ENCODE measurements at regions not wholly inside any gene's neighbourhood (a gene's known extent, or its start where the extent isn't known, plus 50 kb on each side); places are given as distances from the start of the nearest gene placed in this dataset.

DNA sequence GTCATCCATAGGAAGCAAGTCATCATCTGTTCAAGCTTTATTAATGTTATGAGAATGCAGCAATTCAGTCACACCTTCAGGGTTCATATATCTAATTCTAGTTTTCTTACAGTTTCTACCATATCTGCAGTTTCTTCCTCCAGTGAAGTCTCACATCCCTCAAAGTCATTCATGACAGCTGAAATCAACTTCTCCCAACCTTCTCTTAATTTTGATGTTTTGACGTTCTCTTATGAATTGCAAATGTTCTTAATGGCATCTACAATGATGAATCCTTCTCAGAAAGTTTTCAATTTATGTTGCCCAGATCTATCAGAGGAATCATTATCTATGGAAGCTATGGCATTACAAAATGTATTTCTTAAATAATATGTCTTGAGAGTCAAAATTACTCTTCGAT is 210.4 kb upstream of the ZBTB20 start:
- TF ChIP-seq, protein P1, sequence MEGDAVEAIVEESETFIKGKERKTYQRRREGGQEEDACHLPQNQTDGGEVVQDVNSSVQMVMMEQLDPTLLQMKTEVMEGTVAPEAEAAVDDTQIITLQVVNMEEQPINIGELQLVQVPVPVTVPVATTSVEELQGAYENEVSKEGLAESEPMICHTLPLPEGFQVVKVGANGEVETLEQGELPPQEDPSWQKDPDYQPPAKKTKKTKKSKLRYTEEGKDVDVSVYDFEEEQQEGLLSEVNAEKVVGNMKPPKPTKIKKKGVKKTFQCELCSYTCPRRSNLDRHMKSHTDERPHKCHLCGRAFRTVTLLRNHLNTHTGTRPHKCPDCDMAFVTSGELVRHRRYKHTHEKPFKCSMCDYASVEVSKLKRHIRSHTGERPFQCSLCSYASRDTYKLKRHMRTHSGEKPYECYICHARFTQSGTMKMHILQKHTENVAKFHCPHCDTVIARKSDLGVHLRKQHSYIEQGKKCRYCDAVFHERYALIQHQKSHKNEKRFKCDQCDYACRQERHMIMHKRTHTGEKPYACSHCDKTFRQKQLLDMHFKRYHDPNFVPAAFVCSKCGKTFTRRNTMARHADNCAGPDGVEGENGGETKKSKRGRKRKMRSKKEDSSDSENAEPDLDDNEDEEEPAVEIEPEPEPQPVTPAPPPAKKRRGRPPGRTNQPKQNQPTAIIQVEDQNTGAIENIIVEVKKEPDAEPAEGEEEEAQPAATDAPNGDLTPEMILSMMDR (IDR thresholded peaks at IDR 0.05), result no peak
- TF ChIP-seq POLR2A (IDR thresholded peaks at IDR 0.05) (no peak), POLR2AphosphoS5 (IDR thresholded peaks at IDR 0.05) (no peak), EP300 (IDR thresholded peaks at IDR 0.05) (no peak)
